HG03558 (cell line): ENCODE measurements at regions not wholly inside any gene's neighbourhood (a gene's known extent, or its start where the extent isn't known, plus 50 kb on each side); places are given as distances from the start of the nearest gene placed in this dataset.
"Not testable (repeated sequence)": the region's sequence is repeated elsewhere in the genome, so short reads cannot be mapped to it uniquely, and the experiment has no call there.

Experiments used
- ATAC-seq: cut with Tn5 transposase; IDR thresholded peaks from one replicate; pipeline ENCODE4 v1.9.1; 2021; ENCODE audit warnings: moderate number of reproducible peaks; ENCODE audit not compliant: unreplicated experiment; ENCODE audit errors: extremely low read depth

DNA sequence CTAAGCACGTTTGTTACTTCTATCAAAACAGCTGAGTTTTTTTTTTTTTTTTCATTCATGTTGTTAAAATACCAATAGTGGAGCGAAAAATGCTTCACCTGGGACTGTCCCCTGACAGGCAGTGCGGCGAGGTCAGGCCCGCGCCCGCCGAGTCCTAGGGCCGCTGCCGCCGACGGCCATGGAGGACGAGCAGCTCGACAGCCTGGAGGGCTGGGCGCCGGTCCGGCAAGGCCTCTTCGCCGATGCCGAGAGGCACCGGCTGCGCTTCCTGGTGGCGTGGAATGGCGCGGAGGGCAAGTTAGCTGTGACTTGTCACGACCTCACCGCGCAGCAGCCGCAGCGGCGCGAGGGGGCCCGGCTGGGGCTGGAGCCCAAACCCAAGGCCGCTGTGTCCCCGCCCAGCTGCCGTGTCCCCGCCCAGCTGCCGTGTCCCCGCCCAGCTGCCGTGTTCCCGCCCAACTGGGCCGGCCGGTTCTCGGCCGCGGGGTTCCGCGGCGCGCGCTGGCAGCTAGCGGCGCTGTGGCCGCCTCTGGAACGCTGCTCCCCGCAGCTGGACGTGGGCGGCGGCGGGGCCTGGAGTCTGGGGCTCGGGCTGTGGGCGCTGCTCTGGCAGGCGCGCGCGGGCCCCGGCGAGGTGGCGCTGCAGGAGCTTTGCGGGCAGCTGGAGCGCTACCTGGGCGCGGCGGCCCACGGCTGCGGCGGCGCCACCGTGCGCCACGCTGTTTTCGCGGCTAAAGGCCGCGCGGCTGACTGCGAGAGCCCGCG, 56.7 kb upstream of the GOLGA8R start:
- ATAC-seq: peak; percentile 53

- not testable (repeated sequence) for ATAC-seq
Observed at GRCh38 chr15:30471366-30471749, 57.3 kb upstream of the GOLGA8R start.

GRCh38 chr15:30471817-30472551, 57.9 kb upstream of the GOLGA8R start:
- not testable (repeated sequence) for ATAC-seq

DNA sequence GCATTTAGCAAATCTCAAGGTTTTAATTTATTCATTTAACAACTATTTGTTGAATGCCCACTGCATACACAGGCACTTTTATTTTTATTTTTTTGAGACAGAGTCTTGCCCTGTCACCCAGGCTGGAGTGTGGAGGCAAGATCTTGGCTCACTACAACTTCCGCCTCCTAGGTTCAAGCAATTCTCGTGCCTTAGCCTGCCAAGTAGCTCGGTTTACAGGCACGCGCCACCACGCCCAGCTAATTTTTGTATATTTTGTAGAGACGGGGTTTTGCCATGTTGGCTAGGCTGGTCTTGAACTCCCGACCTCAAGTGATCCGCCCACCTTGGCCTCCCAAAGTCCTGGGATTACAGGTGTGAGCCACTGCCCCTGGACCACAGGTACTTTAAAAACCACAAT, 67.0 kb upstream of the GOLGA8Q start:
- ATAC-seq: not testable (repeated sequence)

GRCh38 chr15:30489237-30489636, 62.6 kb upstream of the GOLGA8Q start:
- ATAC-seq: not testable (repeated sequence)

GRCh38 chr15:30490334-30490733, 61.5 kb upstream of the GOLGA8Q start:
- ATAC-seq: not testable (repeated sequence)

DNA sequence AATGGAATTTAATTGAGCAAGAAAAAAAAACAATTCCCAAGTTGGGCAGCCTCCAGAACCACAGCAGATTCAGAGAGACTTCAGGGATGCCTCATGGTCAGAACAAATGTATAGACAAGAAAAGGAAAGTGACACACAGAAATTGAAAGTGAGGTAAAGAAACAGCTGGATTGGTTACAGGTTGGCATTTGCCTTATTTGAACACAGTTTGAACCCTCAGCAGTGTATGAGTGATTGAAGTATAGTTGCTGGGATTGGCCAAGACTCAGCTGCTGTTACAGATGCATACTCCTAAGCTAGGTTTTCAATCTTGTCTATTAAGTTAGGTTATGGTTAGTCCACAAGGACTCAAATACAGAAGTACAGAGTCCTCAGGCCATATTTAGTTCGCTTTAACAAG, 57.9 kb upstream of the GOLGA8Q start:
- not testable (repeated sequence) for ATAC-seq

- not testable (repeated sequence) for ATAC-seq
Observed at GRCh38 chr15:30497275-30497674, 54.6 kb upstream of the GOLGA8Q start.

DNA sequence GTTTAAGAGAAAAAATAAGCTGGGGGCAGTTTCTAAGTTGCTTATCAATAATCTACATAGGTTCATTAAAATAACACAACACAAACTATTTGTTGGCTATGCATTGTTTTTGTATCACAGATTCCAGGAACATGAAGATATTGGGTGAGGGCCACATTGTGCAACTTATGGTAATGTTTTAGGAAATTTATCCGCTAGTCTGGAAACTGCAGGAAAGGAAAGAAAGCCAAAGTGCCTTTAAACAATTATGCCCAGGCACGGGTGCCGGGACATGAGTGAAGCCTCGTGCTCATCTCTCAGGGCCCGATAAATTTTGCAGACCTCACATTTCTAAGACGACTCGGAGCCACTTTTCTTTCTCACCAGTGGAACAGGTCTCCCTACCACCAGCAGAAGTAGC, 52.6 kb upstream of the GOLGA8Q start:
- ATAC-seq: not testable (repeated sequence)

- not testable (repeated sequence) for ATAC-seq
Observed at GRCh38 chr15:30500511-30500910, 51.3 kb upstream of the GOLGA8Q start.
